ENCODE measurements at regions not wholly inside any gene's neighbourhood (a gene's known extent, or its start where the extent isn't known, plus 50 kb on each side); places are given as distances from the start of the nearest gene placed in this dataset.

- Mint-ChIP-seq H3K4me3 (no peak overlapping the region), H3K9me3 (no peaks in the 10 kb centered on the region), H3K4me1 (no peaks in the 10 kb centered on the region), H3K36me3 (no peaks in the 10 kb centered on the region), H3K27ac (no peak overlapping the region), H3K27me3 (peaks cover 33% of the 10 kb centered on the region)
- DNase-seq (no peak), ATAC-seq (ENCODE audit: low read depth) (no peak)
- POLR2A ChIA-PET, result no interaction called here
Observed at GRCh38 chr10:4677296-4678021, 148.5 kb upstream of the AKR1E2 start.

- Mint-ChIP-seq H3K36me3 (no peaks in the 10 kb centered on the region), H3K9me3 (no peaks in the 10 kb centered on the region), H3K27me3 (peaks cover 34% of the 10 kb centered on the region), H3K27ac (no peak overlapping the region), H3K4me1 (no peaks in the 10 kb centered on the region), H3K4me3 (no peak overlapping the region)
- no peak for ATAC-seq (ENCODE audit: low read depth)
- no peak for DNase-seq
- POLR2A ChIA-PET, result no interaction called here
Observed at GRCh38 chr10:4676566-4676965, 149.4 kb upstream of the AKR1E2 start.

GRCh38 chr10:4675808-4676207, 150.2 kb upstream of the AKR1E2 start:
- Mint-ChIP-seq H3K4me3 (no peak overlapping the region), H3K27ac (no peak overlapping the region), H3K27me3 (peaks cover 38% of the 10 kb centered on the region), H3K36me3 (no peaks in the 10 kb centered on the region), H3K4me1 (no peaks in the 10 kb centered on the region), H3K9me3 (no peaks in the 10 kb centered on the region)
- DNase-seq, result no peak
- POLR2A ChIA-PET, result no interaction called here
- no peak for ATAC-seq (ENCODE audit: low read depth)

- POLR2A ChIA-PET, result no interaction called here
- ATAC-seq (ENCODE audit: low read depth), result no peak
- Mint-ChIP-seq H3K9me3 (no peaks in the 10 kb centered on the region), H3K4me3 (no peak overlapping the region), H3K27me3 (peaks cover 52% of the 10 kb centered on the region), H3K4me1 (no peaks in the 10 kb centered on the region), H3K36me3 (no peaks in the 10 kb centered on the region), H3K27ac (no peak overlapping the region)
- DNase-seq, result no peak
Observed at GRCh38 chr10:4673279-4674040, 152.5 kb upstream of the AKR1E2 start.

- Mint-ChIP-seq H3K4me1 (no peaks in the 10 kb centered on the region), H3K27ac (no peak overlapping the region), H3K4me3 (no peak overlapping the region), H3K9me3 (no peaks in the 10 kb centered on the region), H3K27me3 (peaks cover 42% of the 10 kb centered on the region), H3K36me3 (no peaks in the 10 kb centered on the region)
- POLR2A ChIA-PET, result no interaction called here
- ATAC-seq (ENCODE audit: low read depth), result no peak
- DNase-seq, result no peak
Observed at GRCh38 chr10:4672201-4672600, 153.8 kb upstream of the AKR1E2 start.

- Mint-ChIP-seq H3K27ac (no peak overlapping the region), H3K36me3 (no peaks in the 10 kb centered on the region), H3K27me3 (peaks cover 40% of the 10 kb centered on the region), H3K4me1 (no peaks in the 10 kb centered on the region), H3K4me3 (no peak overlapping the region), H3K9me3 (no peaks in the 10 kb centered on the region)
- no peak for DNase-seq
- no peak for ATAC-seq (ENCODE audit: low read depth)
- POLR2A ChIA-PET, result no interaction called here
Observed at GRCh38 chr10:4671451-4672145, 154.4 kb upstream of the AKR1E2 start.

GRCh38 chr10:4670737-4671136, 155.3 kb upstream of the AKR1E2 start:
- Mint-ChIP-seq H3K9me3 (no peaks in the 10 kb centered on the region), H3K27ac (no peak overlapping the region), H3K36me3 (no peaks in the 10 kb centered on the region), H3K27me3 (peaks cover 37% of the 10 kb centered on the region), H3K4me1 (no peaks in the 10 kb centered on the region), H3K4me3 (no peak overlapping the region)
- DNase-seq, result no peak
- ATAC-seq (ENCODE audit: low read depth), result no peak
- POLR2A ChIA-PET, result no interaction called here

- no peak for ATAC-seq (ENCODE audit: low read depth)
Observed at GRCh38 chr10:4669585-4669984, 156.4 kb upstream of the AKR1E2 start.

GRCh38 chr10:4663162-4663992, 162.6 kb upstream of the AKR1E2 start:
- Mint-ChIP-seq H3K9me3 (no peaks in the 10 kb centered on the region), H3K27ac (no peak overlapping the region), H3K36me3 (no peaks in the 10 kb centered on the region), H3K4me3 (no peak overlapping the region), H3K27me3 (peaks cover 34% of the 10 kb centered on the region), H3K4me1 (no peaks in the 10 kb centered on the region)
- DNase-seq, result no peak
- POLR2A ChIA-PET, result no interaction called here
- no peak for ATAC-seq (ENCODE audit: low read depth)

More at GRCh38 chr10:4669585-4669984, 156.4 kb upstream of the AKR1E2 start:
- Mint-ChIP-seq H3K36me3 (no peaks in the 10 kb centered on the region), H3K4me3 (no peak overlapping the region), H3K27ac (no peak overlapping the region), H3K9me3 (no peaks in the 10 kb centered on the region), H3K27me3 (peaks cover 31% of the 10 kb centered on the region), H3K4me1 (no peaks in the 10 kb centered on the region)
- POLR2A ChIA-PET, result no interaction called here
- no peak for DNase-seq

GRCh38 chr10:4662576-4663161, 163.3 kb upstream of the AKR1E2 start:
- H3K36me3 Mint-ChIP-seq, result no peaks in the 10 kb centered on the region
- H3K27ac Mint-ChIP-seq, result no peak overlapping the region

GRCh38 chr10:4661511-4662255, 164.3 kb upstream of the AKR1E2 start:
- no peaks in the 10 kb centered on the region for H3K9me3 Mint-ChIP-seq
- DNase-seq (no peak), ATAC-seq (ENCODE audit: low read depth) (no peak)
- POLR2A ChIA-PET, result no interaction called here
- H3K4me1 Mint-ChIP-seq, result peaks cover under 1% of the 10 kb centered on the region
- peaks cover 34% of the 10 kb centered on the region for H3K27me3 Mint-ChIP-seq
- no peak overlapping the region for H3K27ac Mint-ChIP-seq
- no peak overlapping the region for H3K4me3 Mint-ChIP-seq
- H3K36me3 Mint-ChIP-seq, result no peaks in the 10 kb centered on the region

More at GRCh38 chr10:4662576-4663161, 163.3 kb upstream of the AKR1E2 start:
- POLR2A ChIA-PET, result no interaction called here
- H3K27me3 Mint-ChIP-seq, result peaks cover 34% of the 10 kb centered on the region
- no peaks in the 10 kb centered on the region for H3K4me1 Mint-ChIP-seq
- no peaks in the 10 kb centered on the region for H3K9me3 Mint-ChIP-seq
- H3K4me3 Mint-ChIP-seq, result no peak overlapping the region
- no peak for ATAC-seq (ENCODE audit: low read depth)
- DNase-seq, result no peak

- peaks cover 1% of the 10 kb centered on the region for H3K4me1 Mint-ChIP-seq
- no peak overlapping the region for H3K4me3 Mint-ChIP-seq
- DNase-seq (no peak), ATAC-seq (ENCODE audit: low read depth) (no peak)
- no peaks in the 10 kb centered on the region for H3K36me3 Mint-ChIP-seq
- POLR2A ChIA-PET, result interaction anchor here (1.3 kb wide), 1 partner anchor 874 kb away, joined by 3 read pairs; the partner anchor contains the start of gene KLF6
- H3K27me3 Mint-ChIP-seq, result peaks cover 43% of the 10 kb centered on the region
- no peak overlapping the region for H3K27ac Mint-ChIP-seq
- no peaks in the 10 kb centered on the region for H3K9me3 Mint-ChIP-seq
Observed at GRCh38 chr10:4658777-4659176, 167.2 kb upstream of the AKR1E2 start.
